Muscle layer of colon (tissue), 2 donors: ENCODE measurements at regions not wholly inside any gene's neighbourhood (a gene's known extent, or its start where the extent isn't known, plus 50 kb on each side); places are given as distances from the start of the nearest gene placed in this dataset.

Experiments
- H3K27ac ChIP-seq: one replicate; pipeline ENCODE4 v1.7.0; 2013; ENCODE audit warnings: low read depth, mild to moderate bottlenecking, low read length, moderate library complexity
- H3K27me3 ChIP-seq, 2 donors: one replicate each; pipeline ENCODE4 v1.7.0; 2013; ENCODE audit warnings: low read length in 2 of 2, mild to moderate bottlenecking in 2 of 2; ENCODE audit not compliant: insufficient read depth in 2 of 2, control insufficient read depth in 1 of 2
- H3K36me3 ChIP-seq: one replicate; pipeline ENCODE4 v1.7.0; 2013; ENCODE audit warnings: mild to moderate bottlenecking, low read length; ENCODE audit not compliant: insufficient read depth
- H3K4me1 ChIP-seq: one replicate; pipeline ENCODE4 v1.7.0; 2013; ENCODE audit warnings: mild to moderate bottlenecking, low read length; ENCODE audit not compliant: insufficient read depth
- H3K4me3 ChIP-seq, 2 donors: one replicate each; pipeline ENCODE4 v1.7.0; 2013; ENCODE audit warnings: low read length in 2 of 2, low read depth in 1 of 2, mild to moderate bottlenecking in 1 of 2, moderate library complexity in 1 of 2
- H3K9ac ChIP-seq: one replicate; pipeline ENCODE4 v1.7.0; 2013; ENCODE audit warnings: low read length
- H3K9me3 ChIP-seq: one replicate; pipeline ENCODE4 v1.7.0; 2013; ENCODE audit warnings: mild to moderate bottlenecking, low read length
- donor health status: abdominal sarcoma.
- donor health status: Adenocarcinoma of cecum.

DNA sequence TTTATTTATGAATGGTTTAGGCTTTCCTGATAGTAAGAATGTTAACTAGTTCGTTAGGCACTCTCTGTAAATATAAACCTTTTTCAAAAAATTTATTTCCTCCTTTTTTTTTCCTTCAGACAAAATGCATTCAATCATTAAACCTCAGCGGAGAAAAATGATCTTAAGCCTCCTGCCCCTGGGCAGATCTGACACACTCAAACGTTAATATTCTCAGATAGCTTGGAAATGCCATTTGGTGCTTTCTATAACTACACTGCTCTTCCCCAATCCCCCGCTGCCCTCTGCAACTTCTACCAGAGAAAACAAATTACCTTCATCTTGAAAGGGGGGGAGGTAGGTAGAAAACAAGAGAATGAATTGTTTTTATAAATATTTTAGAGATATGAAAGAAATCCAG is 521.2 kb downstream of the MED13L start:
- no peaks in the 10 kb centered on the region for H3K36me3 ChIP-seq
- no peak overlapping the region for H3K4me3 ChIP-seq
- H3K9ac ChIP-seq: no peak overlapping the region
- no peaks in the 10 kb centered on the region for H3K27me3 ChIP-seq
- H3K9me3 ChIP-seq: no peaks in the 10 kb centered on the region
- no peak overlapping the region for H3K27ac ChIP-seq
- H3K4me1 ChIP-seq: no peaks in the 10 kb centered on the region

DNA sequence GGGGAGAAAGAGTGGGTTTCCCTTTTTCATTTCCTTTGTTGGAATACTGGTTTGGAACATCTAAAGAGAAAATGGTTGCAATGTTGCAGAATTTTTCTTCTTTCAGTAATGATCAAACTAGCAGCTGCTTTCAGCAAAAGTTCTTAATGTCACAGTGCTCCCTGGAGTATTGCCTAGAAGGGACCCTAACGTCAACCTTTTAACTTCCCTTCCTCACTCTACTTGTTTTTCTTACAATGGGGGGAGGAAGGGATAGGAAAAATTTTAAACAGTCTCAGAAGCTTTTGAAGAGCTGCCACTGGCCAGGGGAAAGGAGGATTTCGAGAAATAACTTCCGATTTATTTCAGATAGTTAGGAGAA is 521.8 kb downstream of the MED13L start:
- Histone ChIP-seq H3K9ac (no peak overlapping the region), H3K27me3 (no peaks in the 10 kb centered on the region), H3K36me3 (no peaks in the 10 kb centered on the region), H3K27ac (no peak overlapping the region), H3K4me1 (no peaks in the 10 kb centered on the region), H3K4me3 (no peak overlapping the region), H3K9me3 (no peaks in the 10 kb centered on the region)

DNA sequence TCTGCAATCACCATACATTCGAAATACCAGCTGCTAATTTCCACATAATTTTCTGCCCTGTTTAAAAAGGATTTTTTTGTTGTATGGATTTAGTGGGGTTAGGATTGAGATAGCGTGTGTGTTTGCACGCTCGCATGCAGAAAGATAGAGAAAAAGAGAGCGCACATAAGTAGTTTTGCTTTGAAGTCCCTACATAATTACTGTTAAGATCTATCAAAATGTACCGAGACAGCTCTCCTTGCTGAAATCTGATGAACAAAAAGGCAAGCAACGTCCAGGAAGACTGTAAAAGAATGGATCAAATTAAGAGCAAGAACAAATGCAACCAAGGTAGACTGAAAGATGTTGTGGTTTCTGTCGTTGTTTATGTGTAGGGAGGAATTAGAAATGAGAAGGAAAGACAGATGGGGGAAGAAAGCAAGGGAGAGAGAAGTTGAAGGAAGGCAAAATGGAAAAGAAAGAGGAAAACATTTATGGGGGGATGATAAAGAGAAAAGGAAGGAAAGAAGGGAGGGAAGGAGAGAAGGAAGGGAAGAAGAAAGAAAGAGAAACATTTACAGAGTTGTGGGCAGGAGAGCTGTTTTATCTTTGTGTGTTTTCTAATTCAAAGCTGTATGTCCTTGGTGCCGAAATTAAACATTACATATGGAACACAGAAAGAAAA is 522.3 kb downstream of the MED13L start:
- H3K27ac ChIP-seq: no peak overlapping the region
- H3K4me3 ChIP-seq: no peak overlapping the region
- H3K9me3 ChIP-seq: no peaks in the 10 kb centered on the region
- no peaks in the 10 kb centered on the region for H3K27me3 ChIP-seq
- H3K36me3 ChIP-seq: no peaks in the 10 kb centered on the region
- H3K4me1 ChIP-seq: no peaks in the 10 kb centered on the region
- H3K9ac ChIP-seq: no peak overlapping the region

DNA sequence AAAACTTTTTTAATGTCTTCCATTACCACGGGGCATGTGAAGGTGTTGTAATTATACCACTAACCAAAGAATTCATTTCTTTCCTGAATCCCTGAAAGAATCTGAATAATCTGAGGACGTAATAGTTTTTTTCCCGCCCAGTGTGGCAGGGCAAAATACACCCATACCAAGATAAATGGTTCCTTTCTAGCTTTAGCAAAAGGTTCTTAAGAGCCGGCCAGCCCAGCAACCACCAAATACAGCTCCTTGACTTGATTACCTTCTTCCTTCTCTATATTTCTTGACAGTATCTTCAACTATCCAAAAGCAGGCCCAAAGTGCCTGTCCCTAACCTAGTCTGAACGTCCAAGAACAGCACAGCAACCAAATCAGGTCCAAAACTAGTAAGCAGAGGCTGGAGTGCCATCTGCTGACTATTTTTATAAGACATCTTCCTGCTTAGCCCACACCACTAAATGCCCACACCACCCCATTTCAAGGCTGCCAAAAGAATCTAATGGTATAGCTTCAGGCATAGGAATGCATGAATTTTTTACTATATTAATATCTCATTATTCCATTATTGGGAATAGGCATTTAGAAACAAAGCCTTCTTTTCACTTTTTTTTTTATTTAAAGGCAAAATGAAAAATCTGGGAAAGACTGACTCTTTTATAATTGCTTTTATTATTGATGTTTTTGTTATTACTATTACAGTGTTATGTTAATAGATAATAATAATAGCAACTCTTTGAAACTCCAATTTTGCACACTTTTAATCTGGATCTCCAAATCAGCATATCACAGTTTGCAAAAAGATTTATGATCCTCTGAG is 524.4 kb downstream of the MED13L start:
- H3K36me3 ChIP-seq: no peaks in the 10 kb centered on the region
- no peak overlapping the region for H3K4me3 ChIP-seq
- no peaks in the 10 kb centered on the region for H3K27me3 ChIP-seq
- no peaks in the 10 kb centered on the region for H3K4me1 ChIP-seq
- H3K27ac ChIP-seq: no peak overlapping the region
- H3K9me3 ChIP-seq: no peaks in the 10 kb centered on the region
- no peak overlapping the region for H3K9ac ChIP-seq

DNA sequence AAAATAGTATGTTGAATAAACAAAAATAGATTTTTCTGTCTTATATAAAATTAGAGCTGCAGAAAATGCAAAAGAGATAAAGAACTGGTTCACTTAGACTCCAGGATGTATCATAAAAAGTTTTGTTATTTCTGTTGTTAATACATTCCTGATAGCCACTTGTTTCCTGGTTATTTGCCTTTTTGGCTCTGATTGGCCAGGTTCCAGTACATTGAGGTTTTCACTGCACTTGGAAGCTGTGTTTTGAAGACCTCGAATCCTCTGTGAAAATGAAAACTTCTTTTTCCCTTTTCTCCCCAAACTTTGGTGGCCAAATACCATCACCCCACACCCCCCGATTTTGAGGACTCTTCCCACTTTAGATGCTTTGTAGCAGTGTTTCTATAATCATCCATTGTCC is 525.3 kb downstream of the MED13L start:
- Histone ChIP-seq H3K27me3 (no peaks in the 10 kb centered on the region), H3K9me3 (no peaks in the 10 kb centered on the region), H3K4me1 (no peaks in the 10 kb centered on the region)

DNA sequence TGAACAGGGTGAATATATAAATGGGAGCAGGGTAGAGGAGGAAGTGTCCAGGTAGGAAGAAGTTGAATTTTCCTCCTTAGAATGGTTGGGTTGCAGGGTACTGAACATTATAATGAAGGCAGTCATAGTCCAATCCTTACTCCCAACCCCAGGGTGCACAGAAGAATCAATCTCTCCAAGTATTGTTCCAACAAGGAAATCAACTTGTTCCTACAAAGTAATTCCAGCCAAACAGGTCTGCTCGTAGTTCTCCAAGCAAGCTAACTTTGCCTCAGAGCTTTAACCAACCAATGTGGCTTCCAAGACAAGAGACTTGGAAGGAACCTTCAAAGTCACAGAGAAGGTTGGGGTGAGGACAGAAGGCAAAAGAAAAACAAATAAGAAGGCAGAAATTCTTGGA is 527.2 kb downstream of the MED13L start:
- Histone ChIP-seq H3K27ac (no peak overlapping the region), H3K4me3 (no peak overlapping the region), H3K9ac (no peak overlapping the region), H3K9me3 (no peaks in the 10 kb centered on the region), H3K36me3 (no peaks in the 10 kb centered on the region), H3K4me1 (no peaks in the 10 kb centered on the region), H3K27me3 (peaks cover 0 to 3% of the 10 kb centered on the region in 2 donors)

More for the DNA sequence above, 525.3 kb downstream of the MED13L start:
- Histone ChIP-seq H3K9ac (no peak overlapping the region), H3K4me3 (no peak overlapping the region), H3K36me3 (no peaks in the 10 kb centered on the region), H3K27ac (no peak overlapping the region)

DNA sequence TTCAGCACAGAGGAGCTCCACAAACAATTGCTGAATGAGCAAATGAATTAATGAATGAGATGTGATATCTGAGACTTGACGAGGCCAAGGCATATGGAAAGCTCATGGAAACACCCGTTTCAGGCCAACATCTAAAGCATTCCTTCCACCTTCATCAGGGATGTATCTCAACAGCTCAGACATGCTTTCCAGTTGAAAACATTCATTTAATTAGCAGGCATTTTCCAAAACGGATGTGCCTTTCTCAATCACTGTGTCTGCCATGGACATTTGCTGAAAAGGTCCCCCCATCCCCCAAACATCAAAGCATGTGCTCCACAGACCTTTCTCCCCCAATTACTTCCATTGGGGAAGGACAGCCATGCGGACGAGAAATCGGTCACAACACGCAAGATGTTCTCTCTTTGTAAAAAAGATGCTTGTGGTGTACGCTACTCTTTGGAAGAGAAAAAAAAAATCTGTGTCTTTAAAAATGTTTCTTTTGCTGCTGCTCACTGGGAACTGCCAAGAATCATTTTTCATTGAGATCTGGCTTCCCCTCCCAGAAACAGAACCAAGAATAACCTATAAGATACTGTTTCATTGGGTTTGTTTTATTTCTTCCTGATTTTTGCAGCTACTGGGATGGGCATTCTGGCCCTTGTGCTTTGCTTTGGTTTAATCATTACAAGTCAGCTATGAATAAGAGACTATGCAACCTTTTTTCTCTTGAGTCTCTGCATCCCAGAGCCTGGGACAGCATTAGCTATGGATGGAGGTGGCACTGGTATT is 528.2 kb downstream of the MED13L start:
- no peaks in the 10 kb centered on the region for H3K36me3 ChIP-seq
- H3K4me1 ChIP-seq: no peaks in the 10 kb centered on the region
- no peak overlapping the region for H3K4me3 ChIP-seq
- no peak overlapping the region for H3K27ac ChIP-seq
- H3K9ac ChIP-seq: no peak overlapping the region
- no peaks in the 10 kb centered on the region for H3K9me3 ChIP-seq
- peaks cover 0 to 3% of the 10 kb centered on the region in 2 donors for H3K27me3 ChIP-seq

DNA sequence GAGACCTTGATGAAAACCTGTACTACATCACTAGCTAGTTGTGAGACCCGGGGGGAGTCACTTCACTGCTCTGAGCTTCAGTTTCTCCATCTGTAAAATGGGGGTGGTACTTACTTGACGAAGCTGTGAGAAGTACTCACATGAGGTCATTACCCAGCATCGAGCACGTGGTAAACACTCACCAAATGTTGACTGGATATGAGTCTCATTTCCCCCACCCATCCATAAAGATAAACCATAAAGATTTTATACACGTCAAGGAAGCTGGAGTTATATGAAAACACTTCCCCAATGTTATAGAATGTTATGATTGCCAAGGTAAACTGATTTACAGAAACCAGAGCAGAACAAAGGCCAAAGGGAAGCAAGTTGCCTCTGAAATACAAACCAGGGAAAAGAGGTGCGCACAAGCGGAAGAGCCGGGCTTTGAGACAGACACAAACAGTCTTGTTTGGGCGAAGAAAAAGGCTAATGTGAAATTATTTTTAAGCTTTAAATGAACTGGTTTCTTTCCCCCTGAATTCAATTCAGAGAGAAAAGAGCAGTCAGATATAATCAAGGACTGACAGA is 536.8 kb downstream of the MED13L start:
- Histone ChIP-seq H3K27me3 (peaks cover 0 to 3% of the 10 kb centered on the region in 2 donors), H3K36me3 (no peaks in the 10 kb centered on the region), H3K4me1 (no peaks in the 10 kb centered on the region), H3K4me3 (no peak overlapping the region), H3K9ac (no peak overlapping the region), H3K27ac (no peak overlapping the region), H3K9me3 (no peaks in the 10 kb centered on the region)

DNA sequence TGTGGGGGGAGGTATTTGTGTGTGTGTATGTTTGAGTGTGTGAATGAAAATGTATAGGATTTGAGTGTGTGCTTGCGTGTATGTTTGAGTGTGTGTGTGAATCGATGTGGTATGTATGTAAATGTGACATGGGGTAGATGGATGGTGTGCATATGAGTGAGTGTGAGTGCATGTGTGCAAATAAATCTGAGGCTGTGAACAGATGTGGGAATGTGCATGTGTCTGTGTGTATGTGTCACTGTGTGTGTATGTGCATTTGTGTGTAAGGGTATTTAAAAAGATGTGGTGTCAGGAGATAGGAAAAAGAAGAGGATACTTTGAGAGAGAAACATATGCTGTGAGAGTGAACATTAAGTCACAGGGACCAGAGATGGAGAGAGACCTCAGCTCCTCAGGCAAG is 539.6 kb downstream of the MED13L start:
- Histone ChIP-seq H3K36me3 (no peaks in the 10 kb centered on the region), H3K9me3 (no peaks in the 10 kb centered on the region), H3K9ac (no peak overlapping the region), H3K27ac (no peak overlapping the region), H3K27me3 (no peaks in the 10 kb centered on the region), H3K4me1 (no peaks in the 10 kb centered on the region), H3K4me3 (no peak overlapping the region)

DNA sequence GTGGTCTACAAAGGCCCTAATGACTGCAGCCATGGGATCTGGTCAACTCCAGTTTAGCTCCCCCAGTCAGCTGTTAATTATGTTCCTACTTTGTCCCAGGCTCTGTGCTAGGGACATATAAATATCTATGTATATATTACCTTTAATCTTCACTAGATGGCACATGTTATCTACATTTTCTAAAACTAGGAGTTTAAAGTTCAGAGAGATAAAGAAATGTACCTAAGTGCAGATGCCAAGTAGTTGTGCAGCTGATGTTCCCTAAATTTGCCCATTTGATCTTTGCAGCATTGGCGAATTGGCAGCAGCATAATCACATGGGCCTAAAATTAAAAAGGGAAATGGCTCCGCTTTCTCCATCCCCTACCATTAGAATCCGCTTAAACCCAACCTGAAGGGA is 541.1 kb downstream of the MED13L start:
- Histone ChIP-seq H3K4me1 (no peaks in the 10 kb centered on the region), H3K9ac (no peak overlapping the region), H3K4me3 (no peak overlapping the region), H3K27me3 (no peaks in the 10 kb centered on the region), H3K27ac (no peak overlapping the region), H3K9me3 (no peaks in the 10 kb centered on the region), H3K36me3 (no peaks in the 10 kb centered on the region)

DNA sequence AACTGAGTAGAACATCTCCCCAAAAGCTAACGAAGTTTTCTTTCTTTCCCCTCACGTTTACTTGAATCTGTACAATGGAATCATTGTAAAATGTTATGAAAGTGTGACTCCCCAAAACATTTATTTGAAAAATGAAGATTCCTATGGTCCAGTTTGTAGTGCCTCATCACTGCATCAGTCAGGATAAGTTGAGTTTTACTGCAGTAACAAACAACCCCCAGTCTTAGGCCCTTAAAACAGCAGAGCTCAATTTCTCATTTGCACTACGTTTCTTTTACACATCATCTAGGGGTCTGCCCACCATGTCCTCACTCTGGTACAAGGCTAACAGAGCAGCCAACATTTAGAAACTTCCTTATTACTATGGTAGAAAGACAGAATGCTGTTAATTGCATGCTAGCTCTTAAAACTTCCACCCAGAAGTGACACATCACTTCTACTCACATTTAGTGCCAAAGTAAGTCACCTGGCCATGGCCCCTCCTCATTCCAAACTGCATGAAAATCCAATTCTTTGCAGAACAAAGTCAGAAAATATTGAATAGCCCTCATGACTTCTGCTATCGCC is 546.4 kb downstream of the MED13L start:
- Histone ChIP-seq H3K27me3 (peaks cover 0 to 5% of the 10 kb centered on the region in 2 donors), H3K4me3 (no peak overlapping the region), H3K9ac (no peak overlapping the region), H3K27ac (no peak overlapping the region), H3K36me3 (no peaks in the 10 kb centered on the region), H3K9me3 (no peaks in the 10 kb centered on the region), H3K4me1 (no peaks in the 10 kb centered on the region)
